Mesenchymal stem cell (in vitro differentiated cells and primary cell): ENCODE measurements at regions not wholly inside any gene's neighbourhood (a gene's known extent, or its start where the extent isn't known, plus 50 kb on each side); places are given as distances from the start of the nearest gene placed in this dataset.
A peak's percentile ranks its signal among the peaks of the same experiment; 100 is the strongest.

Experiments
- DNase-seq: peaks from one replicate; pipeline ENCODE4 v3.0.0-alpha.2; 2013
- H2AFZ ChIP-seq: one replicate; pipeline ENCODE4 v1.6.1; 2013; ENCODE audit warnings: low read depth, mild to moderate bottlenecking, control low read depth, inconsistent platforms, low read length, moderate library complexity
- H2AK5ac ChIP-seq: 2 replicates; pipeline ENCODE4 v1.6.1; 2013; ENCODE audit warnings: low read length, moderate library complexity, mild to moderate bottlenecking, inconsistent platforms; ENCODE audit not compliant: severe bottlenecking
- H2BK120ac ChIP-seq: one replicate; pipeline ENCODE4 v1.6.1; 2013; ENCODE audit warnings: low read depth, mild to moderate bottlenecking, inconsistent platforms, low read length, moderate library complexity
- H2BK12ac ChIP-seq, 2 experiments: one replicate each; pipeline ENCODE4 v1.6.1; 2013; ENCODE audit warnings: inconsistent platforms in 2 of 2, low read length in 2 of 2, mild to moderate bottlenecking in 2 of 2, moderate library complexity in 2 of 2, control low read depth in 1 of 2
- H2BK15ac ChIP-seq: one replicate; pipeline ENCODE4 v1.6.1; 2013; ENCODE audit warnings: mild to moderate bottlenecking, low read depth, inconsistent platforms; ENCODE audit not compliant: poor library complexity, severe bottlenecking
- H2BK5ac ChIP-seq: 2 replicates; pipeline ENCODE4 v1.6.1; 2013; ENCODE audit warnings: low read depth, mild to moderate bottlenecking, low read length, control low read depth, inconsistent platforms; ENCODE audit not compliant: poor library complexity, severe bottlenecking
- H3K14ac ChIP-seq, 2 experiments: one replicate each; pipeline ENCODE4 v1.6.1; 2013; ENCODE audit warnings: inconsistent platforms in 2 of 2, low read length in 2 of 2, control low read depth in 1 of 2, mild to moderate bottlenecking in 1 of 2, moderate library complexity in 1 of 2
- H3K18ac ChIP-seq, 2 experiments: one replicate each; pipeline ENCODE4 v1.6.1; 2013; ENCODE audit warnings: inconsistent platforms in 2 of 2, low read length in 2 of 2, control low read depth in 1 of 2, low read depth in 1 of 2, mild to moderate bottlenecking in 1 of 2
- H3K23ac ChIP-seq, 2 experiments: one replicate each; pipeline ENCODE4 v1.6.1; 2013; ENCODE audit warnings: inconsistent platforms in 2 of 2, low read length in 2 of 2, mild to moderate bottlenecking in 2 of 2, moderate library complexity in 2 of 2, control low read depth in 1 of 2
- H3K27ac ChIP-seq: 2 replicates; pipeline ENCODE4 v1.5.1; 2013; ENCODE audit warnings: mild to moderate bottlenecking, moderate library complexity, low read length, control low read depth, inconsistent platforms; ENCODE audit not compliant: poor library complexity, severe bottlenecking
- H3K27me3 ChIP-seq, 2 experiments: 2 replicates each; pipeline versions ENCODE4 v1.6.1 to v1.7.0; 2013; ENCODE audit warnings: low read length in 2 of 2, mild to moderate bottlenecking in 2 of 2, moderate library complexity in 2 of 2, control low read depth in 1 of 2, inconsistent platforms in 1 of 2; ENCODE audit not compliant: control insufficient read depth in 1 of 2, insufficient read depth in 1 of 2
- H3K36me3 ChIP-seq, 2 experiments: 2 replicates each; pipeline versions ENCODE4 v1.6.1 to v1.7.0; 2013; ENCODE audit warnings: low read length in 2 of 2, control low read depth in 1 of 2, inconsistent platforms in 1 of 2, low read depth in 1 of 2, mild to moderate bottlenecking in 1 of 2; ENCODE audit not compliant: insufficient read depth in 2 of 2, control insufficient read depth in 1 of 2
- H3K4ac ChIP-seq, 2 experiments: one replicate each; pipeline ENCODE4 v1.6.1; 2013; ENCODE audit warnings: inconsistent platforms in 2 of 2, low read length in 2 of 2, mild to moderate bottlenecking in 2 of 2, moderate library complexity in 2 of 2, control low read depth in 1 of 2, low read depth in 1 of 2
- H3K4me1 ChIP-seq: 2 replicates; pipeline ENCODE4 v1.6.1; 2013; ENCODE audit warnings: low read depth, low read length, control low read depth; ENCODE audit not compliant: control insufficient read depth, insufficient read depth
- H3K4me2 ChIP-seq: 2 replicates; pipeline ENCODE4 v1.6.1; 2013; ENCODE audit warnings: low read length, mild to moderate bottlenecking, inconsistent platforms; ENCODE audit not compliant: poor library complexity, severe bottlenecking
- H3K4me3 ChIP-seq, 2 experiments: 2 replicates each; pipeline versions ENCODE4 v1.5.1 to v1.7.0; 2013; ENCODE audit warnings: low read length in 2 of 2, mild to moderate bottlenecking in 2 of 2, control low read depth in 1 of 2, low read depth in 1 of 2; ENCODE audit not compliant: insufficient read depth in 1 of 2
- H3K79me1 ChIP-seq: replicated peaks from 2 replicates; pipeline ENCODE4 v1.6.1; 2013; ENCODE audit warnings: mild to moderate bottlenecking, control low read depth, low read length, inconsistent platforms; ENCODE audit not compliant: poor library complexity, severe bottlenecking
- H3K9ac ChIP-seq: 2 replicates; pipeline ENCODE4 v1.7.0; 2013; ENCODE audit warnings: mild to moderate bottlenecking, low read length, moderate library complexity
- H3K9me3 ChIP-seq: 2 replicates; pipeline ENCODE4 v1.7.0; 2013; ENCODE audit warnings: mild to moderate bottlenecking, low read length; ENCODE audit not compliant: control insufficient read depth
- H4K8ac ChIP-seq: one replicate; pipeline ENCODE4 v1.6.1; 2013; ENCODE audit warnings: inconsistent platforms, mild to moderate bottlenecking, low read length, moderate library complexity
- H4K91ac ChIP-seq: one replicate; pipeline ENCODE4 v1.6.1; 2013; ENCODE audit warnings: mild to moderate bottlenecking, low read length, inconsistent platforms
- WGBS: methylation state at CpG from one replicate; pipeline ENCODE4 v1.1.7; 2013; ENCODE audit warnings: mixed read lengths; 5-methylcytosine and 5-hydroxymethylcytosine counted together

- H3K4me2 ChIP-seq, result no peak overlapping the region
- no peak overlapping the region for H3K27ac ChIP-seq
- WGBS, result 86% methylated on average over 10 of the region's 10 CpGs
- H3K18ac ChIP-seq, result no peak overlapping the region
- no peak overlapping the region for H4K91ac ChIP-seq
- peak overlapping the region in 1 of 2 experiments; percentile 2 for H2BK12ac ChIP-seq
- H2BK120ac ChIP-seq, result no peak overlapping the region
- DNase-seq, result no peak
- peaks cover 3% of the 10 kb centered on the region for H3K4me1 ChIP-seq
- no peak overlapping the region for H3K9ac ChIP-seq
- no peak overlapping the region for H2BK5ac ChIP-seq
- H2AK5ac ChIP-seq, result no peak overlapping the region
- no peak overlapping the region for H3K23ac ChIP-seq
- no peak overlapping the region for H2BK15ac ChIP-seq
- no peak overlapping the region for H2AFZ ChIP-seq
- H4K8ac ChIP-seq, result no peak overlapping the region
- peaks cover 3% of the 10 kb centered on the region for H3K9me3 ChIP-seq
- no peak overlapping the region for H3K14ac ChIP-seq
- H3K27me3 ChIP-seq, result no peaks in the 10 kb centered on the region
- H3K4ac ChIP-seq, result no peak overlapping the region
- no peaks in the 10 kb centered on the region for H3K79me1 ChIP-seq
- H3K36me3 ChIP-seq, result no peaks in the 10 kb centered on the region
- no peak overlapping the region for H3K4me3 ChIP-seq
Observed at GRCh38 chr2:128543646-128544045, 225.0 kb upstream of the HS6ST1 start.

GRCh38 chr2:128544321-128545037 lies 225.8 kb upstream of the HS6ST1 start:
- Histone ChIP-seq H3K27ac (no peak overlapping the region), H2AFZ (no peak overlapping the region), H3K4me1 (peaks cover 8% of the 10 kb centered on the region), H3K4ac (no peak overlapping the region), H3K4me2 (no peak overlapping the region), H4K8ac (no peak overlapping the region), H3K18ac (no peak overlapping the region), H3K4me3 (no peak overlapping the region), H3K36me3 (no peaks in the 10 kb centered on the region), H2BK15ac (no peak overlapping the region), H2BK120ac (no peak overlapping the region), H2AK5ac (no peak overlapping the region), H4K91ac (no peak overlapping the region), H3K9ac (no peak overlapping the region), H2BK12ac (no peak overlapping the region), H3K14ac (peak overlapping the region in 1 of 2 experiments; percentile 42), H3K23ac (no peak overlapping the region), H3K27me3 (no peaks in the 10 kb centered on the region), H2BK5ac (no peak overlapping the region), H3K9me3 (peaks cover 3% of the 10 kb centered on the region), H3K79me1 (no peaks in the 10 kb centered on the region)
- DNase-seq, result no peak
- WGBS, result 96% methylated on average over 12 of the region's 16 CpGs

- Histone ChIP-seq H2AFZ (no peak overlapping the region), H4K8ac (no peak overlapping the region), H3K27ac (no peak overlapping the region), H2BK5ac (no peak overlapping the region), H2BK120ac (no peak overlapping the region), H3K18ac (peak overlapping the region in 1 of 2 experiments; percentile 37), H3K9me3 (peaks cover 3% of the 10 kb centered on the region), H3K4me1 (peaks cover 14% of the 10 kb centered on the region), H3K36me3 (no peaks in the 10 kb centered on the region), H3K14ac (no peak overlapping the region), H3K9ac (no peak overlapping the region), H3K23ac (no peak overlapping the region), H3K4me2 (no peak overlapping the region), H3K4ac (no peak overlapping the region), H4K91ac (no peak overlapping the region), H2BK12ac (peak overlapping the region in 1 of 2 experiments; percentile 29), H2BK15ac (no peak overlapping the region), H3K79me1 (no peaks in the 10 kb centered on the region), H3K27me3 (no peaks in the 10 kb centered on the region), H3K4me3 (no peak overlapping the region), H2AK5ac (no peak overlapping the region)
- 100% methylated on average over 4 of the region's 5 CpGs for WGBS
- DNase-seq, result no peak
Observed at GRCh38 chr2:128545085-128545484, 226.4 kb upstream of the HS6ST1 start.

- 91% methylated on average over 7 of the region's 7 CpGs for WGBS
- no peak overlapping the region for H3K18ac ChIP-seq
- no peaks in the 10 kb centered on the region for H3K36me3 ChIP-seq
- no peak overlapping the region for H4K91ac ChIP-seq
- no peak overlapping the region for H2BK12ac ChIP-seq
- H3K23ac ChIP-seq, result no peak overlapping the region
- H3K79me1 ChIP-seq, result no peaks in the 10 kb centered on the region
- H3K27ac ChIP-seq, result no peak overlapping the region
- no peak overlapping the region for H2AK5ac ChIP-seq
- no peak overlapping the region for H3K4me2 ChIP-seq
- H3K4me3 ChIP-seq, result no peak overlapping the region
- peaks cover 19% of the 10 kb centered on the region for H3K4me1 ChIP-seq
- H2BK120ac ChIP-seq, result no peak overlapping the region
- H3K14ac ChIP-seq, result no peak overlapping the region
- no peak overlapping the region for H4K8ac ChIP-seq
- H2AFZ ChIP-seq, result no peak overlapping the region
- H3K9me3 ChIP-seq, result peaks cover 3% of the 10 kb centered on the region
- H3K27me3 ChIP-seq, result no peaks in the 10 kb centered on the region
- H2BK15ac ChIP-seq, result no peak overlapping the region
- H2BK5ac ChIP-seq, result no peak overlapping the region
- H3K4ac ChIP-seq, result no peak overlapping the region
- no peak overlapping the region for H3K9ac ChIP-seq
- no peak for DNase-seq
Observed at GRCh38 chr2:128545829-128546228, 227.2 kb upstream of the HS6ST1 start.
